ENCODE measurements at regions not wholly inside any gene's neighbourhood (a gene's known extent, or its start where the extent isn't known, plus 50 kb on each side); places are given as distances from the start of the nearest gene placed in this dataset.
A peak's percentile ranks its signal among the peaks of the same experiment; 100 is the strongest.

- no peak overlapping the region for H3K4me3 ChIP-seq (ENCODE audit: low read length)
- no peak for TF ChIP-seq CTCF (conservative IDR thresholded peaks at IDR 0.05; ENCODE audit: low read length)
- DNase-seq (ENCODE audit: low read depth): peak; percentile 39
Measured at GRCh38 chr5:179497636-179498340, 52.6 kb upstream of the RUFY1 start.

GRCh38 chr5:179495906-179496455, 54.4 kb upstream of the RUFY1 start:
- DNase-seq (ENCODE audit: low read depth): no peak
- H3K4me3 ChIP-seq (ENCODE audit: low read length): no peak overlapping the region
- no peak for TF ChIP-seq CTCF (conservative IDR thresholded peaks at IDR 0.05; ENCODE audit: low read length)

- H3K4me3 ChIP-seq (ENCODE audit: low read length): no peak overlapping the region
- no peak for TF ChIP-seq CTCF (conservative IDR thresholded peaks at IDR 0.05; ENCODE audit: low read length)
- no peak for DNase-seq (ENCODE audit: low read depth)
Measured at GRCh38 chr5:179494774-179495526, 55.4 kb upstream of the RUFY1 start.

- no peak for TF ChIP-seq CTCF (conservative IDR thresholded peaks at IDR 0.05; ENCODE audit: low read length)
- DNase-seq (ENCODE audit: low read depth): no peak
- no peak overlapping the region for H3K4me3 ChIP-seq (ENCODE audit: low read length)
Measured at GRCh38 chr5:179488975-179489374, 61.4 kb upstream of the RUFY1 start.

GRCh38 chr5:179488491-179488890, 61.9 kb upstream of the RUFY1 start:
- TF ChIP-seq CTCF (conservative IDR thresholded peaks at IDR 0.05; ENCODE audit: low read length): no peak
- H3K4me3 ChIP-seq (ENCODE audit: low read length): no peak overlapping the region
- peak; percentile 15 for DNase-seq (ENCODE audit: low read depth)

GRCh38 chr5:179487145-179487544, 63.2 kb upstream of the RUFY1 start:
- DNase-seq (ENCODE audit: low read depth): no peak
- TF ChIP-seq CTCF (conservative IDR thresholded peaks at IDR 0.05; ENCODE audit: low read length): no peak
- H3K4me3 ChIP-seq (ENCODE audit: low read length): no peak overlapping the region
